ENCODE measurements at regions not wholly inside any gene's neighbourhood (a gene's known extent, or its start where the extent isn't known, plus 50 kb on each side); places are given as distances from the start of the nearest gene placed in this dataset.
"Not testable (repeated sequence)": the region's sequence is repeated elsewhere in the genome, so short reads cannot be mapped to it uniquely, and the experiment has no call there.

- DNase-seq = no peak
Measured at GRCh38 chr14:76701981-76702380, 59.3 kb upstream of the VASH1 start.

- DNase-seq = no peak
Measured at GRCh38 chr14:76705214-76705613, 56.1 kb upstream of the VASH1 start.

GRCh38 chr14:76706207-76706606 is 55.1 kb upstream of the VASH1 start:
- DNase-seq = not testable (repeated sequence)

GRCh38 chr14:76706811-76707210 is 54.5 kb upstream of the VASH1 start:
- DNase-seq = no peak

- DNase-seq = no peak
Measured at GRCh38 chr14:76708028-76708427, 53.2 kb upstream of the VASH1 start.

GRCh38 chr14:76708771-76709170 is 52.5 kb upstream of the VASH1 start:
- DNase-seq = no peak

- no peak for DNase-seq
Measured at GRCh38 chr14:76710056-76711010, 50.9 kb upstream of the VASH1 start.
